HG02870 (cell line): ENCODE measurements at regions not wholly inside any gene's neighbourhood (a gene's known extent, or its start where the extent isn't known, plus 50 kb on each side); places are given as distances from the start of the nearest gene placed in this dataset.

Experiments
- ATAC-seq: cut with Tn5 transposase; IDR thresholded peaks from one replicate; pipeline ENCODE4 v1.9.1; 2021; ENCODE audit warnings: mild to moderate bottlenecking, moderate library complexity; ENCODE audit not compliant: unreplicated experiment

DNA sequence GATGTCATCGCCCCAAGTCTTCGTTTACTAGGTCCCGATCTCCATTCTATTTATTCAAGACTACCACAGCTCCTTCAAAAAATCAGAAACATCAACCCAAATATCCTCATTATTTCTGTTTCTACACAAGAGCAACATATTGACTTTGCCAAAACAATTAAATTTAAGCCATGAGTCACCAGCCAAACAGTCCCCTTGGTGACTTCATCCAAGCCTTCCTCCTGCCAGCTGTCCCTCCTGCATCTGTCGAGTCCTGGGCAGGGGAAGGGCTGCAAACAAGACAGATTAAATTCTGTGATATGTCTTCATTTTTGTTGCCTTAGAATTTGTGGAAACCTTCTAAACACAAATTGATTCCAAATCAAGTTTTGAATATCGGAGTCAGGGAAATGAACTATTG lies 110.3 kb downstream of the SP3 start:
- ATAC-seq, result no peak

- ATAC-seq, result no peak
Observed at GRCh38 chr2:173855661-173856060, 109.5 kb downstream of the SP3 start.
